HepG2 (cell line): ENCODE measurements at regions not wholly inside any gene's neighbourhood (a gene's known extent, or its start where the extent isn't known, plus 50 kb on each side); places are given as distances from the start of the nearest gene placed in this dataset.
"Not testable (repeated sequence)": the region's sequence is repeated elsewhere in the genome, so short reads cannot be mapped to it uniquely, and the experiment has no call there.

Experiments used
- ATAC-seq: fragments of 200-7000 bp; cut with Tn5 transposase; 3 replicates; pipeline ENCODE4 v1.9.1; 2020; ENCODE audit warnings: mild to moderate bottlenecking, moderate library complexity
- BruUV-seq: library from RNA; stranded (reverse); fragments of 400-500 nt; replicated peaks from 2 replicates; lab custom pipeline; 2021; lab: Mats Ljungman, UMichigan
- CTCF ChIA-PET: fragments of 300-600 bp; formaldehyde crosslinking; extraction: SDS; loops from one replicate; lab custom pipeline; 2021; ENCODE audit warnings: low total read pairs, inconsistent platforms, low intra/inter-chr PET ratio; lab: Yijun Ruan, JAX
- POLR2A ChIA-PET: fragments of 350-600 bp; sonication (Branson Sonifier 250); formaldehyde crosslinking; loops from one replicate; lab custom pipeline; 2020; ENCODE audit warnings: antibody characterized with exemption, inconsistent platforms; lab: Yijun Ruan, JAX
- DNase-seq: peaks from one replicate; pipeline ENCODE4 v3.0.0-alpha.2; 2015; ENCODE audit warnings: low spot score
- FAIRE-seq: peaks from 3 replicates; lab custom pipeline; 2011; peaks lifted over from hg19 to GRCh38; lab: Jason Lieb, UNC
- H2AFZ ChIP-seq: one replicate; pipeline ENCODE4 v1.6.1; 2011; ENCODE audit warnings: low read length, inconsistent platforms
- H3K27ac ChIP-seq: fragments of 300-600 bp; 3 replicates; pipeline ENCODE4 v1.8.0; 2011; ENCODE audit warnings: mixed run types, mild to moderate bottlenecking, mixed read lengths, low read length, inconsistent platforms; ENCODE audit not compliant: insufficient read depth; ENCODE audit errors: extremely low read length
- H3K27me3 ChIP-seq, 2 experiments: fragments of 200-600 bp in 1 of 2; 2 replicates in 1 of 2; 3 replicates in 1 of 2; pipeline versions ENCODE4 v1.6.0 to v1.8.0; 2011; ENCODE audit warnings: low read length in 2 of 2, mild to moderate bottlenecking in 2 of 2, moderate library complexity in 2 of 2, inconsistent platforms in 1 of 2; ENCODE audit not compliant: insufficient read depth in 2 of 2, control insufficient read depth in 1 of 2
- H3K36me3 ChIP-seq, 2 experiments: fragments of 200-600 bp in 1 of 2; replicated peaks in 1 of 2; 2 replicates in 1 of 2; 3 replicates in 1 of 2; pipeline versions ENCODE4 v1.5.1 to v1.8.0; 2011; ENCODE audit warnings: low read length in 2 of 2, inconsistent platforms in 1 of 2; ENCODE audit not compliant: insufficient read depth in 2 of 2, control insufficient read depth in 1 of 2
- H3K4me1 ChIP-seq: 2 replicates; pipeline ENCODE4 v1.5.1; 2012; ENCODE audit warnings: low read length, inconsistent platforms; ENCODE audit not compliant: insufficient read depth
- H3K4me2 ChIP-seq: 2 replicates; pipeline ENCODE4 v1.6.0; 2011; ENCODE audit warnings: low read depth, low read length, inconsistent platforms
- H3K4me3 ChIP-seq, 3 experiments: fragments of 200-600 bp in 1 of 3; sonication (generic), shearing (Covaris generic) in 1 of 3; replicated peaks in 1 of 3; 2 replicates each; pipeline ENCODE4 v1.5.1; 2011 to 2016; ENCODE audit warnings: low read length in 3 of 3, inconsistent platforms in 2 of 3, low read depth in 2 of 3, mild to moderate bottlenecking in 2 of 3, control low read depth in 1 of 3, mixed read lengths in 1 of 3; ENCODE audit not compliant: insufficient read depth in 1 of 3
- H3K79me2 ChIP-seq: one replicate; pipeline ENCODE4 v1.6.1; 2011; ENCODE audit warnings: low read length, inconsistent platforms; ENCODE audit not compliant: insufficient read depth
- H3K9ac ChIP-seq: 2 replicates; pipeline ENCODE4 v1.6.0; 2011; ENCODE audit warnings: mild to moderate bottlenecking, low read depth, low read length, inconsistent platforms; ENCODE audit not compliant: insufficient read depth
- H3K9me3 ChIP-seq: 2 replicates; pipeline ENCODE4 v1.5.1; 2012; ENCODE audit warnings: mild to moderate bottlenecking, low read length
- H4K20me1 ChIP-seq: 2 replicates; pipeline ENCODE4 v1.6.0; 2011; ENCODE audit warnings: inconsistent platforms, mild to moderate bottlenecking, low read length, moderate library complexity; ENCODE audit not compliant: insufficient read depth
- GABPA ChIP-seq, 2 experiments: IDR thresholded peaks; 2 replicates each; pipeline ENCODE4 v1.6.1; 2011 to 2016; ENCODE audit warnings: low read depth in 2 of 2, low read length in 1 of 2, missing biosample characterization in 1 of 2, missing genetic modification characterization in 1 of 2
- ZFP36L2 ChIP-seq: sonication (generic); formaldehyde crosslinking; IDR thresholded peaks from 2 replicates; pipeline ENCODE4 v1.4.0; 2020; ENCODE audit warnings: missing genetic modification reagents
- ZNF589 ChIP-seq: sonication (generic); formaldehyde crosslinking; conservative IDR thresholded peaks from 2 replicates; pipeline ENCODE4 v1.8.0; 2022; ENCODE audit warnings: mild to moderate bottlenecking, moderate library complexity, missing genetic modification reagents
- WGBS: methylation state at CpG from one replicate; pipeline ENCODE4 v1.1.6; 2017; ENCODE audit warnings: low lambda C conversion rate; 5-methylcytosine and 5-hydroxymethylcytosine counted together
- in situ Hi-C: cut with HindIII; loops from 2 replicates; pipeline ENCODE4 v1.10.0; 2017; ENCODE audit warnings: low pct_unique_long_range_greater_than_20kb; ENCODE audit not compliant: extremely low pct_ligation_motif_present
- intact Hi-C: fragments of 100-400 bp; cut with micrococcal nuclease; formaldehyde crosslinking; loops from one replicate; pipeline ENCODE4 v1.10.0; 2022; ENCODE audit not compliant: unreplicated experiment
- TF ChIP-seq, protein P1 (sequence below): sonication (generic); formaldehyde crosslinking; IDR thresholded peaks from 2 replicates; pipeline ENCODE4 v1.5.1; 2020; ENCODE audit warnings: mild to moderate bottlenecking, missing genetic modification reagents

DNA sequence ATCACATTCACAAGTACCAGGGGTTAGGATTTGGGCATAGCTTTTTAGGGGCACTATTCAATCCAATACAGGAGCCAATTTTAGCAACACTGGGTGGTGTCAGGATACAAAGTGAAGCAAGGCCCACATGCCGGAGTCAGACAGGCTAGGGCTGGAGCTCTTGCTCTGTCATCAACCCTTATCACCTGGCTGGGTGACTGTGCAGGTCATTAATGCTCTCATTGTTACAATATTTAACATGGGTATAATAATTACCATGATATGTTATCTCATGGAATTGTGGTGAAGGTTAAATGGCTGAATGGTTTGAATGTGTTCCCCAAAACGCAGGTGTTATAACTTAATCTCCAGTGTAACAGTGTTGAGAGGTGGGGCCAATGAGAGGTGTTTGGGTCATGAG lies 143.3 kb upstream of the THY1 start:
- no peaks in the 10 kb centered on the region for H3K9me3 ChIP-seq
- no peaks in the 10 kb centered on the region for H4K20me1 ChIP-seq
- ATAC-seq = no peak
- CTCF ChIA-PET = no interaction called here
- 20% methylated on average over 2 of the region's 2 CpGs for WGBS
- no peak for FAIRE-seq
- no peak overlapping the region for H3K4me3 ChIP-seq
- H3K27ac ChIP-seq = no peak overlapping the region
- TF ChIP-seq ZNF589 (no peak), ZFP36L2 (CRISPR knock-in tag) (no peak), GABPA (IDR thresholded peaks at IDR 0.05; ENCODE audit: low read depth, low read length) (no peak), GABPA (CRISPR knock-in tag; IDR thresholded peaks at IDR 0.05; ENCODE audit: low read depth) (no peak)
- TF ChIP-seq, protein P1, sequence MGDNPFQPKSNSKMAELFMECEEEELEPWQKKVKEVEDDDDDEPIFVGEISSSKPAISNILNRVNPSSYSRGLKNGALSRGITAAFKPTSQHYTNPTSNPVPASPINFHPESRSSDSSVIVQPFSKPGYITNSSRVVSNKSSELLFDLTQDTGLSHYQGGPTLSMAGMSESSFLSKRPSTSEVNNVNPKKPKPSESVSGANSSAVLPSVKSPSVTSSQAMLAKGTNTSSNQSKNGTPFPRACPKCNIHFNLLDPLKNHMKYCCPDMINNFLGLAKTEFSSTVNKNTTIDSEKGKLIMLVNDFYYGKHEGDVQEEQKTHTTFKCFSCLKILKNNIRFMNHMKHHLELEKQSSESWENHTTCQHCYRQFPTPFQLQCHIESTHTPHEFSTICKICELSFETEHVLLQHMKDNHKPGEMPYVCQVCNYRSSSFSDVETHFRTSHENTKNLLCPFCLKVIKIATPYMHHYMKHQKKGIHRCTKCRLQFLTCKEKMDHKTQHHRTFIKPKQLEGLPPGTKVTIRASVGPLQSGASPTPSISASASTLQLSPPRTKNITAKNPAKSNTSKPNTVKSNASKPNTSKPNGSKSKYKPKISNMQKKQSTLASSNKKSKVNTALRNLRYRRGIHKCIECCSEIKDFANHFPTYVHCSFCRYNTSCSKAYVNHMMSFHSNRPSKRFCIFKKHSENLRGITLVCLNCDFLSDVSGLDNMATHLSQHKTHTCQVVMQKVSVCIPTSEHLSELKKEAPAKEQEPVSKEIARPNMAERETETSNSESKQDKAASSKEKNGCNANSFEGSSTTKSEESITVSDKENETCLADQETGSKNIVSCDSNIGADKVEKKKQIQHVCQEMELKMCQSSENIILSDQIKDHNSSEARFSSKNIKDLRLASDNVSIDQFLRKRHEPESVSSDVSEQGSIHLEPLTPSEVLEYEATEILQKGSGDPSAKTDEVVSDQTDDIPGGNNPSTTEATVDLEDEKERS (CRISPR knock-in tag) = no peak
- no peak overlapping the region for H3K9ac ChIP-seq
- BruUV-seq = no TSS peak
- no peaks in the 10 kb centered on the region for H3K27me3 ChIP-seq
- H2AFZ ChIP-seq = no peak overlapping the region
- no peak for DNase-seq
- no peak overlapping the region for H3K4me2 ChIP-seq
- POLR2A ChIA-PET = no interaction called here
- no peaks in the 10 kb centered on the region for H3K36me3 ChIP-seq
- in situ Hi-C loops (no loop called here), intact Hi-C loops (no loop called here)
- H3K4me1 ChIP-seq = no peaks in the 10 kb centered on the region
- no peaks in the 10 kb centered on the region for H3K79me2 ChIP-seq

DNA sequence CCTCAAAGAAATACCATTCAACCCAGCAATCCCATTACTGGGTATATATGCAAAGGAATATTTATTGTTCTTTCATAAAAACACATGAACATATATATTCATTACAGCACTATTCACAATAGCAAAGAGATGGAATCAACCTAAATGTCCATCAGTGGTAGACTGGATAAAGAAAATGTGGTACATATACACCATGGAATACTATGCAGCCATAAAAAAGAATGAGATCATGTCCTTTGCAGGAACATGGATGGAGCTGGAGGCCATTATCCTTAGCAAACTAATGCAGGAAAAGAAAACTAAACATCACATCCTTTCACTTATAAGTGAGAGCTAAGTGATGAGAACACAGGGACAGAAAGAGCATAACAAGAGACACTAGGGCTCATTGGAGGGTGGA lies 142.7 kb upstream of the THY1 start:
- ATAC-seq, H3K27ac ChIP-seq, H3K27me3 ChIP-seq, FAIRE-seq, H3K4me2 ChIP-seq, H3K4me3 ChIP-seq, BruUV-seq, POLR2A ChIA-PET, H3K79me2 ChIP-seq, CTCF ChIA-PET, H3K36me3 ChIP-seq, H3K4me1 ChIP-seq, intact Hi-C loops, H3K9me3 ChIP-seq, H4K20me1 ChIP-seq, H2AFZ ChIP-seq, in situ Hi-C loops, H3K9ac ChIP-seq, DNase-seq: not testable (repeated sequence)
